NCI-H1694 treated with DMSO at 0.1 percent for 48 hours (cell line): ENCODE measurements at regions not wholly inside any gene's neighbourhood (a gene's known extent, or its start where the extent isn't known, plus 50 kb on each side); places are given as distances from the start of the nearest gene placed in this dataset.

Source experiments
- DNase-seq: peaks from one replicate; lab custom pipeline; 2025; lab: John Stamatoyannopoulos, UW

DNA sequence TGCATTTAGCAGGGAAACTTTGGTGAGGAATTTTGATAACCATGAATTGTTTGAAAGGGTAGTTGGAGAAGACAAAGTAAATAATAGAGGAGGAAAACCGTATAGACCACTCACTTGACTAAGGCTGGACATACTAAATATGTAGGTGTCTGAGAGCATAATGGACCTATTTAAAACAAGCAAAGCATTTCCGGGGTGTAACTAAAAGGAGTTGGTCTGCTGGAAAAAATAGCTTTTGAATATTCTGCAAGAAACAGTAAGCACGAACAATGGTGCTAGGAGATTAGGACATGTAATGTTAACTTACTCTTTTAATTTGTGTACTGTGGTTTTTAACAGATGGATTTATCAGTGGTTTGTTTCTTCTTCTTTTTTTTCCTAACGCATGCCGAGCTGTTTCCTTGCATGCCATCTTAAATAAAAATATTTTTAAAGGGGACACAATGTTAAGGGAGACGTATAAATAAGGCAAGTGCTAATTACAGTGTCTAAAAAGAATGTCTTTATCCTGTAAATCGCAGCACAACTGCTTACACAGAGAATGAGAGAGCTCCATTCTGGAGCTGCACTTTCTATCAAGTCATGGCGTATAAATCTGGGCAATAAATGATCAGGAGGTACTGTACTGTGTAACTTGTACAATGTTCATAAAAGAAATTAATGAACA is 492.1 kb downstream of the LMO4 start:
- DNase-seq = no peak

GRCh38 chr1:87821335-87821697 is 492.6 kb downstream of the LMO4 start:
- no peak for DNase-seq

- no peak for DNase-seq
These were observed 498.1 kb downstream of the LMO4 start for GRCh38 chr1:87826681-87827251.

GRCh38 chr1:87829360-87829759 is 500.7 kb downstream of the LMO4 start:
- DNase-seq = no peak

DNA sequence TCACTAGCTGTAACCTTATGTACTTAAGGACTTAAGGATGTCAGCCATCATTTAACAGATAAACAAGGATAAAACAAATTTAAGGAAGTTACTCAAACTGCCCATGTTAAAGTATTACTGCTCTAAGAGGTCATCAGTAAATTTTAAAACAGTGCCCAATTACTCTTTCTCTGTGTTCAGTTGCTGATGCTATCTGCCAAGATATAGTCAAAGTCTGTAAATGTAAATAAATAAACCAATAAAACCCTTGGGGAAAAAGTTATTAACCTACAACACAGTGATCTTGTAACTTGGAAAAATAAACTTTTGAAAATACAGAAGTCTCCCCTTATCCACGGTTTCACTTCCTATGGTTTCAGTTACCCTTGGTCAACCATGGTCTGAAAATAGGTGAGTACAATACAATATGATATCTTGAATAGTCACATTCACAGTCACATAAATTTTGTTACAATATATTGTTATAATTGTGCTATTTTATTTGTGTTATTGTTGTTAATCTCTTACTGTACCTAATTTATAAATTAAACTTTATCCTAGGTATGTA is 501.8 kb downstream of the LMO4 start:
- no peak for DNase-seq

DNA sequence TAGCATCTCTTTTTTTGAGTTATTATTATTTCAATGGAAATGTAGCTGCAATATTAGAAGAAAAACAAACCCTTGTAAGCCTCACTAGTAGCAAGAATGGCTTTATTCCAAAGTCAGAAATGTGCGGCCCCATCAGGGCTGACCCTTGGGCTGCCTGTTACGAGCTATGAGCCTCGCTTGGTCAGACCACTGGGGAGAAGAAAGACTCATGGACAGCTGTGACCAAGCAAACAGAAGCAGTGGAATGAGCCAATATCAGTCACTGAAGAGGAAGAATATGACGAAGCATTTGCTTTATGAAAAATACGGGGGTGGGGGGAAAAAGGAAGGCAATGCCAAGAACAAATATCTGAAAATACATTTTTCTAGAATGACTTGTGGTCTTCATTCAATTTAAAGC is 504.5 kb downstream of the LMO4 start:
- no peak for DNase-seq

- DNase-seq = no peak
These were observed 505.5 kb downstream of the LMO4 start for GRCh38 chr1:87834151-87834550.

DNA sequence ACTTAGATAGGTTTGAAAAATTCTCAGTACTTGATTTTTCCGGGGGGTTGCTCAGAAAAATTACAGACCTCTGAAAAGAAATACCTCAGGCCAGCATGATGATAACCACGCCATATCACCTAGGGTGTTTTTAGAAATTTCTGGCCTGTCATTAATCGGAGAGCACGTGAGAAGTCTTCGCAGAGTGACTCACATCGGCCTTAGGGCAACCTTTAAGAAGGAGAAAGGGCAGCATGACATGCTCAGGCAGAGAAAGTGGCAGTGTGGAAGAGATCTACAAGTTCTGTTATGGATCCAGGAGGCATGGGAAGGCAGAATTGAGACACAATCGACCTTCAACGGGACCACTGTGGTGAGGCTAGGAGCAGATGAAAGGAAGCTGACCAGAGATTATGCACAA is 506.3 kb downstream of the LMO4 start:
- DNase-seq = no peak

DNA sequence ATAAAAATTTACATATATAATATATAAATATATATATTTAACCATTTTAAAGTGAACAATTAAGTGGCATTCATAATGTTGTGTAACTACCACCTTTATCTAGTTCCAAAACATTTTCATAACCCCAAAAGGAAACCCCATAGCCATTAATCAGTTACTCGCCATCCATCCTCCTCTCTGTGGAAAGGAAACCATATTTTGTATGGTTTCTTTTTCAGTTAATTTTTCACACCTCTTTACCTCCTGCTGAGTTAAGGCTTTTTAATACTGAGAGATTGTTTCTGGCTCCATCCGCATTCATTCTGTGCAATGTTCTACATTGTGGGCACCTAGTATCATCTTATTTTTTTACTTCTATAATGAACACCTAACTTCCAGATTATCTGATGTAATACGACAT is 512.1 kb downstream of the LMO4 start:
- DNase-seq = no peak

DNA sequence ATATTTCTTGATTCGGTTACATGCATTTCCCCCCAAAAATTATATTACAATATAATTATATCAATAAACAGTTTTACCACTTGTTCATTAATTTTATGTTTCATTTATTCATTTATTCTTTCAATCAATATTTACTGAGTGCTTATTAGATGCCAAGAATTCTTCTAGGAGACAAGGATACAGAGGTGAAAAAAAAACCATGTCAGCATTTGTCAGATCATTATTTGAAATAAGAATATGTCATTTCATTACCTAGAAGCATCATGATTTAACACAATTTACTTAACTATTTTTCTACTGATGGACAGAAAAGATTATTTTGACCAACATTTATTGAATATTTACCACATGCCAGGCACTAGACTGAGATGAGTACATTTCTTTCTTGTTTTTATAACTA is 512.7 kb downstream of the LMO4 start:
- DNase-seq = no peak

- no peak for DNase-seq
These were observed 513.5 kb downstream of the LMO4 start for GRCh38 chr1:87842156-87842555.

- DNase-seq = no peak
These were observed 515.6 kb downstream of the LMO4 start for GRCh38 chr1:87844251-87844650.

- DNase-seq = no peak
These were observed 522.8 kb downstream of the LMO4 start for GRCh38 chr1:87851490-87851889.

DNA sequence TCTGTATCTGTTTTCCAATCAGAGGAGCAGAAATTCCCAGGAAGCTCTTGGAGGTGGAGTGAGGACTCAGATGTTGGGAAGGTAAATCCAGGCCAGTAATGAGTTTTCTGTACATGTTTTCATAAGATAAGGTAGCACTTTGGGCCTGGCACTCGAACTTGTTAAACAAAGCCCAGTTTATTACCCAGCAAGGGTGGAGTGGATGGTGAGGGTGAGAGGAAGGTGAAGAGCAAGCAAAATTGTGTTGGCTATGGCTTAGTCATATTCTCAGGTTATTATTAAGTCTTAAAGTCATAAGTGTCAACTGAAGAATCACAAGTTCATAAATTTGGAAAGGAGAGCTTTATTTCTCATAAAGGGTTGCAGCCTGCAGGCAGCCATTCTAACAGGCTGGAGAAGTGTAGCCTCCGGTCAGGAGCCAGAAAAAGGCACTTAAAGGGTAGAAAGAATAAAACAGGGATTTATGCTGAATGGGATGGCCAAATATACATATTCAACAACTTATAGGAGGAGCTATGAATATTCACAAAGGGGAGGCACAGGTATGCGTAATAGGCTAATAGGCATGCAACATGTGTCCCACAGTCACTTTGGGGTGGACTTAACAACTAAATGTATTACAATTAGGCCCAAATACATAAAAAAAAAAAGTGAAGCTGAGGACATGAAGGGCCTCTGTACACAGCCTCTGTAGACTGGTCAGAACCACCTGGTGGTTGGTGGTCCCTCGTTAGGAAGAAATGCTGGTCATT is 523.9 kb downstream of the LMO4 start:
- DNase-seq = no peak

GRCh38 chr1:87853576-87854351 is 525.1 kb downstream of the LMO4 start:
- DNase-seq = no peak

DNA sequence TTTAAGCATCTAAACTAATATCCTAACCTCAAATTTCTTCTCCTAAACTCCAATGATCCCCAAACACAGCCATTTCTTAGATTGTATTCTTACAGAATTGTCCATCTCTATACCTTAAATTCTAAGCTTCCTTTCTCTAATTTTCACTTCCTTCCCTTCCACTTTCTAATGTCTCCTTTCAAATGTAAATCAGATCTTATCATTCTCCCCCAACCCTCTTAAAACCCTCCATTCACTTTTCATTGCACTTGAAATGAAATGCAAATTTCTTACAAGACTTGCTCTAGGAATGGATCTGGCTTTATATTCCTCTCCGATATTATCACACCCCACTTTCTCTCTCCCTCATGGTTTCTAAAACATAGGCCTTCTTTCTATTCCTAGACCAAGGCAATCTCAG is 534.6 kb downstream of the LMO4 start:
- no peak for DNase-seq

GRCh38 chr1:87864676-87865075 is 536.0 kb downstream of the LMO4 start:
- no peak for DNase-seq

DNA sequence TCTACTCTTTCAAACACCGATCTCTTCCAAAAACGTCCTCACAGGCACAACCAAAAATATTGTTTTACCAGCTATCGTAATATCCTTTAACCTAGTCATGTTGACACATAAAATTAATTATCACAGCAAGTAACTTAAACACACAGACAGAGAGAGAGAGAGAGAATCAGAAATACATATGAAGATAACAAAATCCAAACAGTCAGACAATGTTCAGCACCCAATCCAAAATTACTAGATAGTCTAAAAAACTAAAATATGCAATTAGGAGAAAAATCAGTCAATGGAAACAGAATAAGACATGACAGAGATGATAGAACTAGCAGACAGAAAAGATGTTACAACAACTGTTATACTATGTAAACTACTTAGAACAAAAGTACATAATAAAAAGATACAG is 537.7 kb downstream of the LMO4 start:
- DNase-seq = no peak

- DNase-seq = no peak
These were observed 538.9 kb downstream of the LMO4 start for GRCh38 chr1:87867626-87868025.

- no peak for DNase-seq
These were observed 540.9 kb downstream of the LMO4 start for GRCh38 chr1:87869567-87869966.

- no peak for DNase-seq
These were observed 543.5 kb downstream of the LMO4 start for GRCh38 chr1:87872189-87872588.

- DNase-seq = no peak
These were observed 544.0 kb downstream of the LMO4 start for GRCh38 chr1:87872692-87873091.

- no peak for DNase-seq
These were observed 550.2 kb downstream of the LMO4 start for GRCh38 chr1:87878873-87879272.
